GM23338 (cell line): ENCODE measurements at regions not wholly inside any gene's neighbourhood (a gene's known extent, or its start where the extent isn't known, plus 50 kb on each side); places are given as distances from the start of the nearest gene placed in this dataset.

ENCODE experiments used
- ATAC-seq: fragments of 200-7000 bp; cut with Tn5 transposase; 3 replicates; pipeline ENCODE4 v1.9.1; 2020
- DNase-seq: peaks from one replicate; pipeline ENCODE4 v3.0.0-alpha.2; 2015; ENCODE audit warnings: low spot score
- H2AFZ ChIP-seq: fragments of 200-600 bp; sonication (generic); 2 replicates; pipeline ENCODE4 v1.8.0; 2016; ENCODE audit warnings: antibody characterized with exemption, mild to moderate bottlenecking, moderate library complexity
- H3F3A ChIP-seq: fragments of 200-600 bp; sonication (generic); replicated peaks from 2 replicates; pipeline ENCODE4 v1.8.0; 2017; ENCODE audit warnings: antibody characterized with exemption, mixed run types, low read depth
- H3K27ac ChIP-seq: fragments of 200-600 bp; sonication (generic); 2 replicates; pipeline ENCODE4 v1.6.1; 2016; ENCODE audit warnings: low read depth
- H3K27me3 ChIP-seq: fragments of 200-600 bp; sonication (generic); 2 replicates; pipeline ENCODE4 v1.8.0; 2016; ENCODE audit warnings: mild to moderate bottlenecking, mixed run types, moderate library complexity; ENCODE audit not compliant: insufficient read depth
- H3K36me3 ChIP-seq: fragments of 200-600 bp; sonication (generic); 2 replicates; pipeline ENCODE4 v1.8.0; 2016; ENCODE audit warnings: mild to moderate bottlenecking; ENCODE audit not compliant: insufficient read depth
- H3K4me1 ChIP-seq: fragments of 200-600 bp; sonication (generic); 2 replicates; pipeline ENCODE4 v1.8.0; 2016; ENCODE audit warnings: mild to moderate bottlenecking, moderate library complexity; ENCODE audit not compliant: insufficient read depth
- H3K4me2 ChIP-seq: fragments of 200-600 bp; sonication (generic); 2 replicates; pipeline ENCODE4 v1.7.1; 2017; ENCODE audit warnings: mixed run types
- H3K4me3 ChIP-seq: fragments of 200-600 bp; sonication (generic); 2 replicates; pipeline ENCODE4 v1.6.1; 2016; ENCODE audit warnings: mixed run types
- H3K79me2 ChIP-seq: fragments of 200-600 bp; sonication (generic); replicated peaks from 2 replicates; pipeline ENCODE4 v1.8.0; 2017; ENCODE audit warnings: mild to moderate bottlenecking; ENCODE audit not compliant: insufficient read depth
- H3K9me2 ChIP-seq: fragments of 200-600 bp; sonication (generic); 2 replicates; pipeline ENCODE4 v1.8.0; 2017; ENCODE audit not compliant: insufficient read depth
- H4K20me1 ChIP-seq: fragments of 200-600 bp; sonication (generic); replicated peaks from 2 replicates; pipeline ENCODE4 v1.8.0; 2017; ENCODE audit warnings: mild to moderate bottlenecking; ENCODE audit not compliant: insufficient read depth
- H3K27ac Mint-ChIP-seq: 2 replicates; pipeline ENCODE4 v1.8.0; 2020; ENCODE audit warnings: inconsistent platforms, mild to moderate bottlenecking, moderate library complexity, mixed read lengths
- H3K27me3 Mint-ChIP-seq: 3 replicates; pipeline ENCODE4 v1.8.0; 2022; ENCODE audit warnings: low read depth, mild to moderate bottlenecking, moderate library complexity, mixed read lengths, inconsistent platforms; ENCODE audit not compliant: insufficient read depth, poor library complexity
- H3K36me3 Mint-ChIP-seq: 3 replicates; pipeline ENCODE4 v1.8.0; 2021; ENCODE audit warnings: low read depth, mild to moderate bottlenecking, inconsistent platforms, moderate library complexity, mixed read lengths
- H3K4me1 Mint-ChIP-seq: 3 replicates; pipeline ENCODE4 v1.8.0; 2020; ENCODE audit warnings: mild to moderate bottlenecking, inconsistent platforms, mixed read lengths
- H3K4me3 Mint-ChIP-seq: 3 replicates; pipeline ENCODE4 v1.8.0; 2021; ENCODE audit warnings: moderate library complexity, mild to moderate bottlenecking, inconsistent platforms, mixed read lengths
- H3K9me3 Mint-ChIP-seq: 3 replicates; pipeline ENCODE4 v1.8.0; 2020; ENCODE audit warnings: moderate library complexity, mild to moderate bottlenecking, inconsistent platforms, mixed read lengths
- CREB1 ChIP-seq: fragments of 250-450 bp; sonication (Bioruptor Pico); IDR thresholded peaks from 2 replicates; pipeline ENCODE4 v1.5.0; 2020; ENCODE audit warnings: low read depth, mild to moderate bottlenecking, moderate library complexity
- CTCF ChIP-seq, 2 experiments: fragments of 200-600 bp in 1 of 2; sonication (generic) in 1 of 2; conservative IDR thresholded peaks; 2 replicates each; pipeline versions ENCODE4 v1.5.1 to v1.6.1; 2016 to 2017; ENCODE audit warnings: antibody characterized with exemption in 2 of 2, low read depth in 2 of 2, mild to moderate bottlenecking in 2 of 2, moderate library complexity in 1 of 2
- ETS1 ChIP-seq: IDR thresholded peaks from 2 replicates; pipeline ENCODE4 v1.6.1; 2016; ENCODE audit warnings: antibody characterized with exemption
- EZH2 ChIP-seq: fragments of 200-600 bp; sonication (generic); IDR thresholded peaks from one replicate; pipeline ENCODE4 v1.8.0; 2017; ENCODE audit warnings: antibody characterized with exemption, mild to moderate bottlenecking, low read depth; ENCODE audit not compliant: unreplicated experiment
- EZH2phosphoT487 ChIP-seq: fragments of 200-600 bp; sonication (generic); IDR thresholded peaks from one replicate; pipeline ENCODE4 v1.8.1; 2018; ENCODE audit warnings: antibody characterized with exemption; ENCODE audit not compliant: unreplicated experiment
- JUNB ChIP-seq: IDR thresholded peaks from one replicate; pipeline ENCODE4 v1.6.1; 2016; ENCODE audit warnings: antibody characterized with exemption; ENCODE audit not compliant: unreplicated experiment
- NANOG ChIP-seq: IDR thresholded peaks from 2 replicates; pipeline ENCODE4 v1.6.1; 2016; ENCODE audit warnings: antibody characterized with exemption, borderline replicate concordance
- POLR2AphosphoS5 ChIP-seq: IDR thresholded peaks from 2 replicates; pipeline ENCODE4 v1.6.1; 2016; ENCODE audit warnings: antibody characterized with exemption, low read depth
- REST ChIP-seq: IDR thresholded peaks from one replicate; pipeline ENCODE4 v1.6.1; 2018; ENCODE audit warnings: antibody characterized with exemption; ENCODE audit not compliant: unreplicated experiment
- STAT1 ChIP-seq: IDR thresholded peaks from one replicate; pipeline ENCODE4 v1.6.1; 2016; ENCODE audit warnings: antibody characterized with exemption; ENCODE audit not compliant: unreplicated experiment
- ZNF114 ChIP-seq: fragments of 250-450 bp; sonication (Bioruptor Pico); IDR thresholded peaks from 2 replicates; pipeline ENCODE4 v1.5.0; 2020; ENCODE audit warnings: mild to moderate bottlenecking, moderate library complexity
- ZNF331 ChIP-seq: fragments of 250-450 bp; sonication (Bioruptor Pico); IDR thresholded peaks from 2 replicates; pipeline ENCODE4 v1.5.0; 2020; ENCODE audit warnings: low read depth, mild to moderate bottlenecking, moderate library complexity
- ZNF462 ChIP-seq: fragments of 250-450 bp; sonication (Bioruptor Pico); IDR thresholded peaks from 2 replicates; pipeline ENCODE4 v1.5.0; 2020; ENCODE audit warnings: mild to moderate bottlenecking, moderate library complexity

DNA sequence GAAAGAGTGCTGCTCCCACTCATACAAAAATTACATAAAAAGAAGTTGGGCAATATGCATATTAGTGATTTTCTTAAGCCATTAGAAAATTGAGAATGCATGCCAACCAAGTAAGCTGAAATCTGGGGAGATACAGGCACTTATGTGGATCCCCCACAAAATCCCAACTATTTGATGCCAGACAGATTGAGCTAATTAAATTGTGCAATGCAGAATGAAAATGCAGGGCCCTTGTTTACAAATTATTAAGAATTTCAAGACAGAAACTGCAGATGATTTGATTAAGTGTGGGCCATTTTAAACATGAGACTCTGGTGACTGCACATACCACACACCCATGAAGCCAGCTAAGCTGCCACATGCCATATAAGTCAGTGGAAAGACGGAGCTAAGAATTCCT, 554.5 kb downstream of the CBLN2 start:
- Mint-ChIP-seq H3K27me3 (no peaks in the 10 kb centered on the region), H3K4me1 (no peaks in the 10 kb centered on the region), H3K4me3 (no peak overlapping the region), H3K36me3 (peaks cover 12% of the 10 kb centered on the region; the same call in 2 of the 3 replicates), H3K27ac (no peak overlapping the region), H3K9me3 (peaks cover 85% of the 10 kb centered on the region)
- H3K4me3 ChIP-seq, result no peak overlapping the region
- no peak overlapping the region for H2AFZ ChIP-seq
- H3K4me1 ChIP-seq, result no peaks in the 10 kb centered on the region
- H4K20me1 ChIP-seq, result no peaks in the 10 kb centered on the region
- ATAC-seq, result no peak
- TF ChIP-seq STAT1 (no peak), JUNB (no peak), NANOG (no peak), REST (no peak), ZNF462 (CRISPR knock-in tag) (no peak), ETS1 (no peak), ZNF114 (CRISPR knock-in tag) (no peak), EZH2phosphoT487 (no peak), POLR2AphosphoS5 (no peak), CREB1 (CRISPR knock-in tag) (no peak), EZH2 (no peak), ZNF331 (no peak), CTCF (conservative IDR thresholded peaks at IDR 0.05; ENCODE audit: low read depth in 2 of 2) (no peak)
- no peak for DNase-seq
- H3F3A ChIP-seq, result no peaks in the 10 kb centered on the region
- H3K36me3 ChIP-seq, result no peaks in the 10 kb centered on the region
- H3K9me2 ChIP-seq, result no peaks in the 10 kb centered on the region
- no peaks in the 10 kb centered on the region for H3K27me3 ChIP-seq
- H3K4me2 ChIP-seq, result no peak overlapping the region
- no peaks in the 10 kb centered on the region for H3K79me2 ChIP-seq
- H3K27ac ChIP-seq, result no peak overlapping the region
